ENCODE measurements at regions not wholly inside any gene's neighbourhood (a gene's known extent, or its start where the extent isn't known, plus 50 kb on each side); places are given as distances from the start of the nearest gene placed in this dataset.

- TF ChIP-seq CTCF (IDR thresholded peaks at IDR 0.05) (no peak), POLR2A (IDR thresholded peaks at IDR 0.05) (no peak), EP300 (IDR thresholded peaks at IDR 0.05) (no peak)
Measured at GRCh38 chr2:75415111-75415626, 145.6 kb downstream of the EVA1A start.

Data from stomach (tissue), 4 donors.